HG03025 (cell line): ENCODE measurements at regions not wholly inside any gene's neighbourhood (a gene's known extent, or its start where the extent isn't known, plus 50 kb on each side); places are given as distances from the start of the nearest gene placed in this dataset.

Experiments
- ATAC-seq: cut with Tn5 transposase; IDR thresholded peaks from one replicate; pipeline ENCODE4 v1.9.1; 2021; ENCODE audit warnings: mild to moderate bottlenecking, moderate library complexity; ENCODE audit not compliant: unreplicated experiment, low FRiP score

DNA sequence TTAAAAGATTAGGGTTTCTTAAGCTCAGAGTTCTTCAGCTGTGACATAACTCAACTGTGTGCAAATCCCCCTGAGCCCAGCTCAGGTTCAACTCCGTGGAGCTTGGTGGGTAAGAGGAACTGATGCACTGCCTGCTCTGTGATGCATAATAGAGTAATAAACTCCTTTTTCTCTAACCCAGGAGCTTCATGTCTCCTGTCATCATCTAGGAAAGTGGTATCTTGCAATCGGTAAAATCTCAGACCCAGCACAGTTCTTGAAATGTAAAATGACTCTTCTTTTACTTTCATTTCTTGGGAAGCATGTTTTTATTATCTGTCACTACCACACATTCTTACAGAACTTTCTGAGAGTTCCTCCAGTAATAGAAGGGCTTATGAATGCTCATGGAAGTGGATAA, 123.8 kb upstream of the PCDH9 start:
- no peak for ATAC-seq

GRCh38 chr13:67353031-67353430, 122.9 kb upstream of the PCDH9 start:
- no peak for ATAC-seq

- ATAC-seq = no peak
Measured at GRCh38 chr13:67351909-67352308, 121.8 kb upstream of the PCDH9 start.

DNA sequence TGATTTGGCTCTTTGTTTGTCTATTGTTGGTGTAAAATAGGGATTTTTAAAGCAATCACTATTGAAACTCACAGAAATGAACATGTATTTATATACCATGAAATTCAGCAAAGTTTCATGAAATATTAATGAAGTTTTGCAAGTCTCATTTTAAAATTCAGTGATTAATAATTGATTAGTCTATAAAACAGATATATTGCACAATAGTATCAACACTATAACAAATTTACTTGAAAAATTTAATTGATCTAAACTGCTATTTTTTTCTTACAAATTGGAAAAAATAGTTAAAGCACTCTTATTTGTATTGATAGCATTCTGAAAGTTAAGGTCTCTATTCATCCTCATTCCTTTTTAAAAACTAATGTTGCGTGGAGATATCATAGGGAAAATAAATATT, 121.0 kb upstream of the PCDH9 start:
- no peak for ATAC-seq

- ATAC-seq = no peak
Measured at GRCh38 chr13:67343777-67344176, 113.6 kb upstream of the PCDH9 start.

GRCh38 chr13:67341406-67341805, 111.3 kb upstream of the PCDH9 start:
- no peak for ATAC-seq

DNA sequence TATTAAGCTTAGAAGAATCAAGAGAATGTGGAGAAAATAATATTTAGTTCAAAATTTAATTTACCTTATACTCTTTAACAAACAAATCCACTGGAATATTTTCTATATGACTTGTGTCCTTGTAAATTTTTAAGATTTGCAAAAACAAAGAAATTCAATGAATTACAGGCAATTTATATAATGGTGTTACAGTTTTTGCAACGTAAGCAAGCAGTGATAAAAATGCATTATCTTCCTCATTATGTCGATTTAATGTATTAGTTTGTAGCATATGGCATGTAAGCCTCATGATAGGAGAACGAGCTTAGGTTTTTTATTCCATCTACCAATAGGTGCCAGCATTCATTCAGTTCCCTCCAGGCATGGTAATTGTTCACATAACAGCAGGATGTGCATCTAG, 100.0 kb upstream of the PCDH9 start:
- ATAC-seq = no peak

GRCh38 chr13:67328895-67329294, 98.8 kb upstream of the PCDH9 start:
- no peak for ATAC-seq

- ATAC-seq = no peak
Measured at GRCh38 chr13:67318860-67319259, 88.7 kb upstream of the PCDH9 start.

- ATAC-seq = no peak
Measured at GRCh38 chr13:67318398-67318797, 88.3 kb upstream of the PCDH9 start.

GRCh38 chr13:67314405-67314804, 84.3 kb upstream of the PCDH9 start:
- ATAC-seq = no peak

DNA sequence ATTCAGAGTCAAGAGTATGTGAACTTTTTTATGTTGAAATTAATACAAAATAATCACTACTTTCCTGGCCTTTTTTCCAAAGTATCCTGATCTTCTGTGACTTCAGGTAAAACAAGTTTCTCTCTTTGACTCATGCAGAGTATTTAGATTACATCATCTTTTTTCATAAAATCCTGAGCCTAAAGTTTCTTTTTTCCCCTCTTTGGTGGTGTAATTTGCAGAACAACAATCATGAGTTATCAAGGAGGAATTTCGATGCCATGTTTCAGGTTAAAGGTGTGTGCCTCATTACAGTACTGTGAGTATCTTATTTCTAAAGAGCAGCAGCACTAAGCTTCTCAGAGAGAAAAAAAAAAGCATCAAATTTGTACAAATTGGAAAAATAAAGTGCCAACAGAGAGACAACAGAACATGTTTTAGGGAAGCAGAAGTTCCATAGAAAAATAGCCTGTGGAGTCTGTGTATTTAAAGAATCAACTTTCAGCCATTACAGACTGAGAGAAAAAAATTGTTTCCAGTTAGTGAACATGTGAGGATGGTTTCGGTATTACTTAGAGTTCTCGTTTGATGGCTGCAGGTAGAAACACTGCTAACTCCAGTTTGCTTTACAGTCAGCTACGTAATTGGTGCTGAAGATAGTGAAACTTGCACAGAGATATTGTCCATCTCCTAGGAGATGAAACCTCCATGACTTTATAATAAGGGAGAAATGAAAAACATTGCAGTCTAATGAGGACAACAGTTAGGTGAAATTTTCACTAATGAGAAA, 78.1 kb upstream of the PCDH9 start:
- peak; percentile 65 for ATAC-seq

GRCh38 chr13:67306742-67307141, 76.6 kb upstream of the PCDH9 start:
- ATAC-seq = no peak

- no peak for ATAC-seq
Measured at GRCh38 chr13:67303661-67304333, 73.7 kb upstream of the PCDH9 start.

GRCh38 chr13:67299751-67300150, 69.6 kb upstream of the PCDH9 start:
- no peak for ATAC-seq

DNA sequence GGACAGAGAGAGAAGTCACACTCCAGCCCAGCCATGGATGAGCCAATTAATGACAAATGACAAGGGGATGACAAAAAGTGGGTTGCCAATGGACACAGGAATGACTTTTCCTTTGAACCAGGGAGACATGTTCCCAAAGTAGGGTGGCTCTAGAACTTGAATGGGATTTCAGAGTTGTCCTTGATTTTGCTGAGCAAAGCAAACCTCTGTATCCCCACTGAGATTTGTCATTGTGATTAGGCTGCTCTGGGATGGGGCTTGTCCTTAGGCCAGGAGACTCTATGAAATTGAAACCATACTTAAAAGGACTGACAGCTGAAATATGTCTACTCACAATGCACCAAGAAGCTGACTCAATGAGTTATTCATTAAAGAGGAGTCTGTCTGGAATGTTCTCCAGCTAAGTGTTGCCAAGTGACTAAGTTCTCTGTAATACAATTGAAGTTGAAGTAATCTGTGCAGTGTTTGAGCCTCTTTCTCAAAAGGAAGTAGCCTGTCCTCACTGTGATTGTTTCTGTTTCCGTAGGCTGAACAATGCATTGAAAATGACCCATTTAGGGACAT, 69.0 kb upstream of the PCDH9 start:
- no peak for ATAC-seq

DNA sequence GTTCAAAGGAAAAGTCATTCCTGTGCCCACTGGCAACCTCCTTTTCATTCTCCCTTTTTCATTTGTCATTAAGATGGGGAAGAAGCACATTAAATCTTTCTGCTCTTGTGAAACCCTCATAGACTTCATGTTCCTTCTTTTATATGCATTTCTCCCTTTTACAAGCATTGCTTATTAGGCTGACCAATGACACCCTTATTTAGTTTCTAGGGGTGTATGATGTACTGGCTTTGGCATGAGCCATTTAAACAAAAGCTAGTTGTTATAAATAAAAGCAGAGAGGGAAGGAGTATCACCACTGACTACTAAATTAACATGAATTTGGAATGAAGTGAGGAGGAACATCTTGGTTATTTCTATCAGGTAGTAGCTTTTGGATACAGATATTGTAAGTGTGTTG, 68.2 kb upstream of the PCDH9 start:
- no peak for ATAC-seq

DNA sequence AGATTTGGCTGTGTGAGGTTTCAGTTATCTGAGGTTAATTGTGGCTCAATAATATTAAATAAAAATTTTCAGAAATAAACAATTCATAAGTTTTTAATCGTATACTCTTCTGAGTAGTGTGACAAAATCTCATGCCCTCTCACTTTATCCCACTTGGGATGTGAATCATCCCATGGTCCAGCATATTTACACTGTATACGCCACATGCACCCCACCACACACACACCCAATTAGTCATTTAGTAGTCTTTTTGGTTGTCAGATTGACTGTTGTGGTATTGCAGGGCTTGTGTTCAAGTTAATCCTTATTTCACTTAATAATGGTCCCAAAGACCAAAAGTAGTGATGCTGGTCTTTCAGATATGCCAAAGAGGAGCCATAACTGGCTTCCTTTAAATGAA, 66.4 kb upstream of the PCDH9 start:
- ATAC-seq = no peak

DNA sequence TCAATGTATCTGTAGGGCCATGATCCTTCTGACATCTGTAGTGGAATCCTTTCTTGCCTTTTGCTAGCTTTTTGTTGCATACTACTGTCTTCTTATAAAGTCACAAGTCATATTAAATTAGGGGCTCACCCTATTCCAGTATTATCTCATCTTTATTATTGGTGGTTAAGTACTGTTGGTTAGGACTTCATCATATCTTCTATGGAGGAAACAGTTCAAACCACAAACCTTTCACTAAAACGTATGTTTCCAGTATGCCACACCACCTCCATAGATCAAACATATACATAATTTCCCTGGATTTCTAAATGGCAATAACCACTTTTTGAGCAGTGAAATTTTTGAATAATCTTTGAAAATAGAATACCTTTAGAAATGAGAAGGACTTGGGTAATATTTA, 62.8 kb upstream of the PCDH9 start:
- no peak for ATAC-seq

- ATAC-seq = no peak
Measured at GRCh38 chr13:67285611-67286010, 55.5 kb upstream of the PCDH9 start.

DNA sequence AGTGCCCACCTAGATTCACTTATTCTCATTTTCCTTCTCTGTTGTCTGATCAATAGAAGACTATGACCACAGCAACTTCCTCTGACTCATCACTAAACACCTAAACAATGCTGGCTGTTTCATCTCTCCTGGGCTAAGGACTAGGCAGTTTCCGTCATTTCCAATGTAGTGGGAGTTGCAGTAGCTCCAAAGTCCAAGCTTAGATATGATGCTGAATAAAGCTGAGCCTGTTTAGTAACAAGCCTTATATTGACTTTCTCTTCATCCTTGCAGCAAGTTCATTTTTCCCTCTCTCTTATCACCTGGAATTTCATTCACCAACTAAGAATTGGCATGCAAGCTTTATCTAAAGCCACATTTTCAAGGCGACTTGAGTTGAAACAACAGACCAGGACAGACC, 53.5 kb upstream of the PCDH9 start:
- no peak for ATAC-seq

GRCh38 chr13:67281466-67281865, 51.3 kb upstream of the PCDH9 start:
- no peak for ATAC-seq
